GM12878 (cell line): ENCODE measurements at regions not wholly inside any gene's neighbourhood (a gene's known extent, or its start where the extent isn't known, plus 50 kb on each side); places are given as distances from the start of the nearest gene placed in this dataset.
"Not testable (repeated sequence)": the region's sequence is repeated elsewhere in the genome, so short reads cannot be mapped to it uniquely, and the experiment has no call there.

ENCODE experiments used
- ATAC-seq: fragments of 200-7000 bp; cut with Tn5 transposase; 3 replicates; pipeline ENCODE4 v1.9.1; 2020; ENCODE audit warnings: mild to moderate bottlenecking, moderate library complexity
- BruUV-seq: library from RNA; stranded (reverse); fragments of 400-500 nt; replicated peaks from 2 replicates; lab custom pipeline; 2021; lab: Mats Ljungman, UMichigan
- CTCF ChIA-PET: fragments of 300-600 bp; sonication (Branson Sonifier 250); formaldehyde crosslinking; extraction: SDS; loops from one replicate; lab custom pipeline; 2021; ENCODE audit warnings: inconsistent platforms; lab: Yijun Ruan, JAX
- POLR2A ChIA-PET: fragments of 350-600 bp; formaldehyde crosslinking; extraction: SDS; loops from one replicate; lab custom pipeline; 2021; ENCODE audit warnings: inconsistent platforms; lab: Charles Lee
- RAD21 ChIA-PET: fragments of 300-600 bp; sonication (Branson Sonifier 250); formaldehyde crosslinking; loops from one replicate; lab custom pipeline; 2023; ENCODE audit warnings: antibody characterized with exemption; ENCODE audit not compliant: unreplicated experiment; lab: Charles Lee
- SMC1A ChIA-PET: fragments of 300-600 bp; sonication (Branson Sonifier 250); formaldehyde crosslinking; loops from one replicate; lab custom pipeline; 2023; ENCODE audit not compliant: unreplicated experiment, uncharacterized antibody; lab: Charles Lee
- DNase-seq: peaks from one replicate; pipeline ENCODE4 v3.0.0-alpha.2; 2011; ENCODE audit warnings: low read depth, low spot score
- FAIRE-seq: peaks from 3 replicates; lab custom pipeline; 2011; peaks lifted over from hg19 to GRCh38; lab: Jason Lieb, UNC
- H2AFZ ChIP-seq: 2 replicates; pipeline ENCODE4 v1.6.0; 2011; ENCODE audit warnings: low read depth, low read length, control low read depth; ENCODE audit not compliant: control insufficient read depth
- H3K27ac ChIP-seq: 2 replicates; pipeline ENCODE4 v1.5.1; 2011; ENCODE audit warnings: control low read depth; ENCODE audit not compliant: control insufficient read depth, insufficient read depth
- H3K27me3 ChIP-seq, 2 experiments: replicated peaks in 1 of 2; 2 replicates each; pipeline versions ENCODE4 v1.6.0 to v1.6.1; 2011; ENCODE audit warnings: low read length in 1 of 2; ENCODE audit not compliant: control insufficient read depth in 2 of 2, insufficient read depth in 2 of 2
- H3K36me3 ChIP-seq, 2 experiments: 2 replicates each; pipeline ENCODE4 v1.5.1; 2011; ENCODE audit warnings: low read length in 1 of 2; ENCODE audit not compliant: control insufficient read depth in 2 of 2, insufficient read depth in 2 of 2
- H3K4me1 ChIP-seq: 2 replicates; pipeline ENCODE4 v1.6.1; 2011; ENCODE audit warnings: mild to moderate bottlenecking, low read length, moderate library complexity, mixed read lengths; ENCODE audit not compliant: control insufficient read depth, insufficient read depth
- H3K4me2 ChIP-seq: 2 replicates; pipeline ENCODE4 v1.6.0; 2011; ENCODE audit warnings: control low read depth; ENCODE audit not compliant: control insufficient read depth, insufficient read depth
- H3K4me3 ChIP-seq: fragments of 200-600 bp; sonication (generic); 2 replicates; pipeline ENCODE4 v1.5.1; 2016
- H3K79me2 ChIP-seq: 2 replicates; pipeline ENCODE4 v1.6.0; 2011; ENCODE audit warnings: low read length; ENCODE audit not compliant: control insufficient read depth, insufficient read depth
- H3K9ac ChIP-seq: 2 replicates; pipeline ENCODE4 v1.8.0; 2011; ENCODE audit warnings: low read length, control low read depth, mixed read lengths; ENCODE audit not compliant: control insufficient read depth, insufficient read depth
- H3K9me3 ChIP-seq: replicated peaks from 3 replicates; pipeline ENCODE4 v1.5.1; 2011; ENCODE audit warnings: mild to moderate bottlenecking, low read length; ENCODE audit not compliant: control insufficient read depth, insufficient read depth
- H4K20me1 ChIP-seq: 2 replicates; pipeline ENCODE4 v1.6.0; 2011; ENCODE audit not compliant: control insufficient read depth, insufficient read depth
- ZNF622 ChIP-seq: fragments of 450-650 bp; IDR thresholded peaks from 2 replicates; pipeline ENCODE4 v1.6.1; 2017; ENCODE audit warnings: mild to moderate bottlenecking, inconsistent platforms
- WGBS: methylation state at CpG from one replicate; pipeline ENCODE4 v1.1.6; 2016; ENCODE audit warnings: low lambda C conversion rate; ENCODE audit not compliant: insufficient replicate concordance, insufficient coverage; ENCODE audit errors: missing lambda C conversion rate; 5-methylcytosine and 5-hydroxymethylcytosine counted together
- in situ Hi-C: fragments of 300-500 bp; cut with MboI; formaldehyde crosslinking; loops from 9 replicates; pipeline ENCODE4 v1.14.3; 2018; ENCODE audit warnings: mixed read lengths
- intact Hi-C: fragments of 100-400 bp; cut with micrococcal nuclease; formaldehyde crosslinking; loops from one replicate; pipeline ENCODE4 v1.14.2; 2022; ENCODE audit not compliant: unreplicated experiment

GRCh38 chr4:147110473-147111367, 165.1 kb upstream of the TTC29 start:
- intact Hi-C loops (no loop called here), in situ Hi-C loops (no loop called here)
- no peak for DNase-seq
- Histone ChIP-seq H3K4me1 (no peaks in the 10 kb centered on the region), H3K4me2 (no peak overlapping the region), H3K9ac (no peak overlapping the region), H4K20me1 (no peaks in the 10 kb centered on the region), H3K27ac (no peak overlapping the region), H3K27me3 (no peaks in the 10 kb centered on the region), H3K79me2 (no peaks in the 10 kb centered on the region), H3K36me3 (no peaks in the 10 kb centered on the region), H3K9me3 (no peaks in the 10 kb centered on the region; the same call in 2 of the 3 replicates), H3K4me3 (no peak overlapping the region)
- SMC1A ChIA-PET: interaction anchor here (0.7 kb wide), 1 partner anchor 52 kb away, joined by 4 read pairs; no protein-coding TSS in a partner anchor
- FAIRE-seq: no peak
- POLR2A ChIA-PET: interaction anchor here (0.6 kb wide), 1 partner anchor 1920 kb away, joined by 3 read pairs; no protein-coding TSS in a partner anchor
- no peak for ATAC-seq
- CTCF ChIA-PET: interaction anchor here (3.8 kb wide), 1 partner anchor 14 kb away, joined by 19 read pairs; no protein-coding TSS in a partner anchor
- no TSS peak for BruUV-seq
- TF ChIP-seq ZNF622: no peak
- TF ChIP-seq, all 136 proteins: peak for 0
- RAD21 ChIA-PET: no interaction called here
- 13% methylated on average over 7 of the region's 7 CpGs for WGBS
- no peak overlapping the region for H2AFZ ChIP-seq

- H4K20me1 ChIP-seq, H3K9me3 ChIP-seq, DNase-seq, in situ Hi-C loops, H3K4me1 ChIP-seq, H3K4me3 ChIP-seq, ATAC-seq, H3K27ac ChIP-seq, H2AFZ ChIP-seq, H3K36me3 ChIP-seq, H3K4me2 ChIP-seq, H3K79me2 ChIP-seq, SMC1A ChIA-PET, H3K9ac ChIP-seq, BruUV-seq, FAIRE-seq, H3K27me3 ChIP-seq, RAD21 ChIA-PET, intact Hi-C loops: not testable (repeated sequence)
- CTCF ChIA-PET: interaction anchor here (0.6 to 1.5 kb wide), 3 partner anchors 15 to 91 kb away, joined by 3 read pairs; no protein-coding TSS in a partner anchor
- POLR2A ChIA-PET: interaction anchor here (0.6 kb wide), 1 partner anchor 1235 kb away, joined by 3 read pairs; no protein-coding TSS in a partner anchor
- WGBS: 10% methylated on average over 6 of the region's 6 CpGs
Observed at GRCh38 chr4:147112196-147112595, 166.5 kb upstream of the TTC29 start.
